Choroid plexus epithelial cell (primary cell): ENCODE measurements at regions not wholly inside any gene's neighbourhood (a gene's known extent, or its start where the extent isn't known, plus 50 kb on each side); places are given as distances from the start of the nearest gene placed in this dataset.

Experiments used
- DNase-seq: peaks from one replicate; pipeline ENCODE4 v3.0.0-alpha.2; 2010; ENCODE audit warnings: low read depth
- H3K4me3 ChIP-seq: 2 replicates; pipeline ENCODE4 v1.5.1; 2011; ENCODE audit warnings: low read depth, mild to moderate bottlenecking, control low read depth, low read length, moderate library complexity
- CTCF ChIP-seq: conservative IDR thresholded peaks from 2 replicates; pipeline ENCODE4 v1.5.1; 2011; ENCODE audit warnings: low read depth, mild to moderate bottlenecking, control low read depth, inconsistent platforms, low read length, moderate library complexity

- no peak for DNase-seq
Observed at GRCh38 chr13:59203855-59204254, 959.9 kb downstream of the DIAPH3 start.

GRCh38 chr13:59205501-59205900, 958.2 kb downstream of the DIAPH3 start:
- no peak for TF ChIP-seq CTCF
- DNase-seq, result no peak
- no peak overlapping the region for H3K4me3 ChIP-seq

More at GRCh38 chr13:59203855-59204254, 959.9 kb downstream of the DIAPH3 start:
- no peak overlapping the region for H3K4me3 ChIP-seq
- no peak for TF ChIP-seq CTCF

GRCh38 chr13:59208405-59209195, 955.1 kb downstream of the DIAPH3 start:
- TF ChIP-seq CTCF, result no peak
- DNase-seq, result no peak
- no peak overlapping the region for H3K4me3 ChIP-seq

GRCh38 chr13:59210543-59210942, 953.2 kb downstream of the DIAPH3 start:
- peak; percentile 9 for DNase-seq
- no peak overlapping the region for H3K4me3 ChIP-seq
- TF ChIP-seq CTCF, result no peak

GRCh38 chr13:59211606-59212005, 952.1 kb downstream of the DIAPH3 start:
- H3K4me3 ChIP-seq, result no peak overlapping the region
- no peak for DNase-seq
- TF ChIP-seq CTCF, result no peak

GRCh38 chr13:59229401-59229800, 934.3 kb downstream of the DIAPH3 start:
- TF ChIP-seq CTCF, result no peak
- DNase-seq, result no peak
- no peak overlapping the region for H3K4me3 ChIP-seq

- no peak for TF ChIP-seq CTCF
- DNase-seq, result no peak
- no peak overlapping the region for H3K4me3 ChIP-seq
Observed at GRCh38 chr13:59229861-59230260, 933.9 kb downstream of the DIAPH3 start.
